Activated T-helper 2 cell treated with anti-CD3 and anti-CD28 coated beads, Interferon-gamma antibody, Interleukin-2, Interleukin-4, amounts not matched to agents 10 μg/mL and 5 μg/mL and 100 μg/mL, durations not matched to agents 14 hours and 24 hours and 36 hours (primary cell): ENCODE measurements at regions not wholly inside any gene's neighbourhood (a gene's known extent, or its start where the extent isn't known, plus 50 kb on each side); places are given as distances from the start of the nearest gene placed in this dataset.

Experiments used
- DNase-seq: peaks from one replicate; pipeline ENCODE4 v3.0.0; 2021; ENCODE audit warnings: low spot score
- H3K27ac Mint-ChIP-seq: one replicate; pipeline ENCODE4 v1.8.0; 2021; ENCODE audit warnings: mixed read lengths
- H3K27me3 Mint-ChIP-seq: one replicate; pipeline ENCODE4 v1.8.0; 2021; ENCODE audit warnings: low read depth, mixed read lengths
- H3K36me3 Mint-ChIP-seq: one replicate; pipeline ENCODE4 v1.8.0; 2021; ENCODE audit warnings: low read depth, mixed read lengths
- H3K4me1 Mint-ChIP-seq: one replicate; pipeline ENCODE4 v1.8.0; 2021; ENCODE audit warnings: low read depth, mixed read lengths
- H3K4me3 Mint-ChIP-seq: one replicate; pipeline ENCODE4 v1.8.0; 2021; ENCODE audit warnings: low read depth, mild to moderate bottlenecking, moderate library complexity, mixed read lengths
- H3K9me3 Mint-ChIP-seq: one replicate; pipeline ENCODE4 v1.8.0; 2021; ENCODE audit warnings: mixed read lengths
- intact Hi-C: fragments of 100-400 bp; cut with micrococcal nuclease; formaldehyde crosslinking; loops from one replicate; pipeline ENCODE4 v1.15.1; 2023

DNA sequence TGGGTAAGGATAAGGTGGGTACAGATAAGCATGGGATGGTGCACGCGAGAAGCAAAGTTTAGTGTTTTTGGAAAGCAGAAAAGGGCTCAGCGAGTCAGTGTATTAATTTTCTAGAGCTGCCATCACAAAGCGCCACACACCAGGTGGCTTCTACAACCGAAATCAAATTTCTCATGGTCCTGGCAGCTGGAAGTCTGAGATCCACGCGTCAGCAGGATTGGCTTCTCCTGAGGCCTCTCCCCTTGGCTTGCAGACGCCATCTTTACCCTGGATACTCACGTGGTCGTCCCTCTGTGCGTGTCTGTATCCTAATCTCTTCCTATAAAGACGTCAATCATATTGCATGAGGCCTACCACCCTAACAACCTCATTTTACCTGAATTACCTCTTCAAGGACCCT is 51.5 kb upstream of the USP29 start:
- no peaks in the 10 kb centered on the region for H3K27me3 Mint-ChIP-seq
- no peaks in the 10 kb centered on the region for H3K4me1 Mint-ChIP-seq
- H3K4me3 Mint-ChIP-seq = no peak overlapping the region
- peaks cover 57% of the 10 kb centered on the region for H3K9me3 Mint-ChIP-seq
- intact Hi-C loops = no loop called here
- DNase-seq = no peak
- no peaks in the 10 kb centered on the region for H3K36me3 Mint-ChIP-seq
- H3K27ac Mint-ChIP-seq = no peak overlapping the region

DNA sequence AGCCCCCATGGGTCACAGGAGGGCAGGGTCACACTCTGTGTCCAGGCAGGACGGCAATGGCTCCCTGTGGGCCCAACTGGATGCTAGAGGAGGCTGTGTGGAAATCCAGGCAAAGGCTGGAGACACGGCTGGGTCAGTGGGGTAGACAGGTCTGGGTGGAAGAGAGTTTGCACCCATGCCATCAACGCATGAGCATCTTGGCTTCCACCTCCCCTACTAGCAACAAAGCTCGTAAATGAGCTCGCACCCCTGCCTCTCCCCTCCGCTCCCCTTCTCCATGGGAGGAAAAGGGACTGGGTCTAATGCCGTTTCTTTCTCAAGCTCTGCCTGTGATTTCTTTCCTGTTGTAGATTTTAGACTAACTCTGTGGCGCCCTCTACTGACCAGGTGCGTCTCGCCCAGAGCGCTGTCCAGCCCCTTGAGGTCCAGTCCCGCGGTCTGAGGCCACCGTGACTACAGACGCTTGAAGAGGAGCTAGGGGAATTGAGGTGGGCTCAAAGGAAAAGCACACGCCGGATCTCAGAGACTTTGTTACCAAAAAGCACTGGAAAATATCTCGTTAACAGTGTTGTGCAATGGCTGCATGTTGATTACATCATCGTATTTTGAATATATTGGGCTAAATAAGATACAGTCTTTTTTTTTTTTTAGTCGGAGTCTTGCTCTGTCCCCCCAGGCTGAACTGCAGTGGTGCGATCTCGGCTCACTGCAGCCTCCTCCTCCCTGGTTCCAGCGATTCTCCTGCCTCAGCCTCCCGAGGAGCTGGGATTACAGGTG is 50.7 kb upstream of the USP29 start:
- Mint-ChIP-seq H3K9me3 (peaks cover 55% of the 10 kb centered on the region), H3K4me3 (no peak overlapping the region), H3K4me1 (no peaks in the 10 kb centered on the region), H3K27me3 (no peaks in the 10 kb centered on the region), H3K36me3 (no peaks in the 10 kb centered on the region), H3K27ac (no peak overlapping the region)
- DNase-seq = no peak
- intact Hi-C loops = no loop called here
